Spleen (tissue), 7 donors: ENCODE measurements at regions not wholly inside any gene's neighbourhood (a gene's known extent, or its start where the extent isn't known, plus 50 kb on each side); places are given as distances from the start of the nearest gene placed in this dataset.

ENCODE experiments used
- POLR2AphosphoS5 ChIP-seq, 3 donors: sonication (generic); formaldehyde crosslinking; IDR thresholded peaks; one replicate each; pipeline ENCODE4 v1.5.1; 2017; ENCODE audit warnings: antibody characterized with exemption in 3 of 3
- TF ChIP-seq, protein P1 (sequence below), 11 experiments: fragments of 200-600 bp in 7 of 11; fragments of 450-650 bp in 4 of 11; sonication (generic) in 4 of 11; IDR thresholded peaks in 8 of 11; conservative IDR thresholded peaks in 3 of 11; 1 replicate in 7 of 11; 2 replicates in 4 of 11; pipeline versions ENCODE4 v1.4.0 to v1.8.0; 2016 to 2021; ENCODE audit warnings: antibody characterized with exemption in 11 of 11, inconsistent platforms in 4 of 11, mild to moderate bottlenecking in 1 of 11
- donor health status: DM: no; HTN: no; CAD: no; lungs with moderate emphysema.
- donor health status: DM: no; HTN: no; CAD: no.
- donor health status: DM: no; HTN: no; CAD: no.

DNA sequence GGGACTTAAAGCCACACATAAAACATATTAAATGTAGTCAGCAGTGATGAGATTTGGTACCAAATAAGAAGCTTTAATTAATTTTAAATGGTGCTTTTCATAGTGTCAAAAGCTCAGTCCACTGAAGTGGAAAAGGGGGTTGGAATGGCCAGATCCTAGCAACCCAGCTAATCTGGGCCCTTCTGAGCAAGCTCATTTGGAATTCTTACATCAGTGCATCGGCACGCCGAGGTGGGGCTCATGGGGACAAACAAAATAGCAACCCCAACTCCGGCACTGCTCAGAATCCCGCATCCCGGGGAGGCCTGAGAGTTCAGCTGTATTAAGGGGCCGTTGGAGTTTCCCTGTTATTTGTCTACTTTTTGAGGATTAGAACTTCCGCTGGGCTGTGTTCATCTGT is 526.4 kb downstream of the SOX2 start:
- TF ChIP-seq, protein P1, sequence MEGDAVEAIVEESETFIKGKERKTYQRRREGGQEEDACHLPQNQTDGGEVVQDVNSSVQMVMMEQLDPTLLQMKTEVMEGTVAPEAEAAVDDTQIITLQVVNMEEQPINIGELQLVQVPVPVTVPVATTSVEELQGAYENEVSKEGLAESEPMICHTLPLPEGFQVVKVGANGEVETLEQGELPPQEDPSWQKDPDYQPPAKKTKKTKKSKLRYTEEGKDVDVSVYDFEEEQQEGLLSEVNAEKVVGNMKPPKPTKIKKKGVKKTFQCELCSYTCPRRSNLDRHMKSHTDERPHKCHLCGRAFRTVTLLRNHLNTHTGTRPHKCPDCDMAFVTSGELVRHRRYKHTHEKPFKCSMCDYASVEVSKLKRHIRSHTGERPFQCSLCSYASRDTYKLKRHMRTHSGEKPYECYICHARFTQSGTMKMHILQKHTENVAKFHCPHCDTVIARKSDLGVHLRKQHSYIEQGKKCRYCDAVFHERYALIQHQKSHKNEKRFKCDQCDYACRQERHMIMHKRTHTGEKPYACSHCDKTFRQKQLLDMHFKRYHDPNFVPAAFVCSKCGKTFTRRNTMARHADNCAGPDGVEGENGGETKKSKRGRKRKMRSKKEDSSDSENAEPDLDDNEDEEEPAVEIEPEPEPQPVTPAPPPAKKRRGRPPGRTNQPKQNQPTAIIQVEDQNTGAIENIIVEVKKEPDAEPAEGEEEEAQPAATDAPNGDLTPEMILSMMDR (IDR thresholded peaks at IDR 0.05 in 8 of 11, conservative IDR thresholded peaks at IDR 0.05 in 3 of 11): no peak
- TF ChIP-seq POLR2AphosphoS5 (IDR thresholded peaks at IDR 0.05): no peak
